PC-3 (cell line): ENCODE measurements at regions not wholly inside any gene's neighbourhood (a gene's known extent, or its start where the extent isn't known, plus 50 kb on each side); places are given as distances from the start of the nearest gene placed in this dataset.

ENCODE experiments used
- ATAC-seq: fragments of 200-7000 bp; cut with Tn5 transposase; 2 replicates; pipeline ENCODE4 v1.9.1; 2020; ENCODE audit warnings: mild to moderate bottlenecking, moderate library complexity
- BruUV-seq: library from RNA; stranded (reverse); fragments of 400-500 nt; replicated peaks from 2 replicates; lab custom pipeline; 2021; lab: Mats Ljungman, UMichigan
- CTCF ChIA-PET: fragments of 300-600 bp; sonication (Branson Sonifier 250); formaldehyde crosslinking; loops from one replicate; lab custom pipeline; 2022; ENCODE audit warnings: antibody characterized with exemption; lab: Charles Lee
- POLR2A ChIA-PET: fragments of 300-600 bp; sonication (Branson Sonifier 250); formaldehyde crosslinking; loops from one replicate; lab custom pipeline; 2022; ENCODE audit warnings: antibody characterized with exemption; ENCODE audit not compliant: unreplicated experiment; lab: Charles Lee
- DNase-seq: peaks from one replicate; pipeline ENCODE4 v3.0.0-alpha.2; 2015
- H2AFZ ChIP-seq: fragments of 300-600 bp; sonication (generic); 2 replicates; pipeline ENCODE4 v1.6.0; 2016; ENCODE audit warnings: antibody characterized with exemption, low read length
- H3F3A ChIP-seq: fragments of 300-600 bp; sonication (generic); one replicate; pipeline ENCODE4 v1.6.0; 2017; ENCODE audit warnings: antibody characterized with exemption, low read length, control low read depth, mild to moderate bottlenecking; ENCODE audit not compliant: unreplicated experiment
- H3K27ac ChIP-seq: fragments of 300-600 bp; sonication (generic); 2 replicates; pipeline ENCODE4 v1.5.1; 2016; ENCODE audit warnings: mild to moderate bottlenecking, low read length
- H3K27me3 ChIP-seq: fragments of 300-600 bp; sonication (generic); 2 replicates; pipeline ENCODE4 v1.6.1; 2016; ENCODE audit warnings: low read length, mixed read lengths
- H3K36me3 ChIP-seq: fragments of 300-600 bp; sonication (generic); 2 replicates; pipeline ENCODE4 v1.6.1; 2016; ENCODE audit warnings: low read depth, mixed run types, low read length, mixed read lengths
- H3K4me1 ChIP-seq: fragments of 300-600 bp; sonication (generic); 2 replicates; pipeline ENCODE4 v1.5.1; 2016; ENCODE audit warnings: low read length; ENCODE audit not compliant: insufficient read depth
- H3K4me2 ChIP-seq: fragments of 300-600 bp; sonication (generic); 2 replicates; pipeline ENCODE4 v1.6.0; 2016; ENCODE audit warnings: low read length
- H3K4me3 ChIP-seq: fragments of 300-600 bp; sonication (generic); 2 replicates; pipeline ENCODE4 v1.5.1; 2016; ENCODE audit warnings: mild to moderate bottlenecking, low read length, mixed read lengths
- H3K79me2 ChIP-seq: fragments of 300-600 bp; sonication (generic); 2 replicates; pipeline ENCODE4 v1.6.1; 2017; ENCODE audit warnings: low read length, mixed read lengths
- H3K9ac ChIP-seq: fragments of 300-600 bp; sonication (generic); 2 replicates; pipeline ENCODE4 v1.6.0; 2016; ENCODE audit warnings: mild to moderate bottlenecking, low read length
- H3K9me2 ChIP-seq: fragments of 300-600 bp; sonication (generic); replicated peaks from 2 replicates; pipeline ENCODE4 v1.6.1; 2016; ENCODE audit warnings: mixed run types, low read length, mixed read lengths
- H3K9me3 ChIP-seq: fragments of 300-600 bp; sonication (generic); 2 replicates; pipeline ENCODE4 v1.6.1; 2016; ENCODE audit warnings: low read length, mixed read lengths
- H4K20me1 ChIP-seq: fragments of 300-600 bp; sonication (generic); 2 replicates; pipeline ENCODE4 v1.6.1; 2016; ENCODE audit warnings: low read length, mixed read lengths
- EZH2 ChIP-seq: fragments of 300-600 bp; sonication (generic); IDR thresholded peaks from one replicate; pipeline ENCODE4 v1.6.1; 2017; ENCODE audit warnings: antibody characterized with exemption, mild to moderate bottlenecking, low read length; ENCODE audit not compliant: unreplicated experiment
- EZH2phosphoT487 ChIP-seq: fragments of 300-600 bp; sonication (generic); IDR thresholded peaks from 2 replicates; pipeline ENCODE4 v1.6.1; 2018; ENCODE audit warnings: mild to moderate bottlenecking, antibody characterized with exemption, low read length, borderline replicate concordance
- intact Hi-C: fragments of 100-400 bp; cut with micrococcal nuclease; formaldehyde crosslinking; loops from 2 replicates; pipeline ENCODE4 v1.9.0; 2023
- TF ChIP-seq, protein P1 (sequence below): fragments of 300-600 bp; sonication (generic); conservative IDR thresholded peaks from 2 replicates; pipeline ENCODE4 v1.5.1; 2017; ENCODE audit warnings: antibody characterized with exemption, low read depth, mild to moderate bottlenecking, low read length

DNA sequence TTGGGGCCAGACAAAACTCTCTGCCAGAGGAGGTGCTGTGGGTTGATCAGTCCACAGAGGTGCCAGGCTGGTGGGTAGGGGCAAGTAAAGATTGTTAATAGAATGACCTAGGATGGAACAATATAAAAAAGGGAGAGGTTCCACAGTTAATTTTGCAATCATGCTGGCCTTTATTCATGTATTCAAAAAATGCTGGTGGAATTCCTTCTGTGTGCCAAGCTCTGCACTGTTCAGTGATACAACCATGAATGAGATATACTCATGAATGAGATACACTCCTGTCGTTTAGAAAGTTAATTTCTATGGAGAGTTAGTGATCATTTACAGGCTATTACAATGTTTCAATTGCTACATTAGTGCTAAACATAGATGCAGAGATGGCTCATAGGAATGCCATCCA is 252.6 kb upstream of the RMST start:
- no peak for ATAC-seq
- no peak overlapping the region for H3K27ac ChIP-seq
- H3K4me1 ChIP-seq: no peaks in the 10 kb centered on the region
- H3K9me3 ChIP-seq: no peaks in the 10 kb centered on the region
- no peak overlapping the region for H2AFZ ChIP-seq
- no peaks in the 10 kb centered on the region for H3K79me2 ChIP-seq
- no TSS peak for BruUV-seq
- no peaks in the 10 kb centered on the region for H4K20me1 ChIP-seq
- TF ChIP-seq, protein P1, sequence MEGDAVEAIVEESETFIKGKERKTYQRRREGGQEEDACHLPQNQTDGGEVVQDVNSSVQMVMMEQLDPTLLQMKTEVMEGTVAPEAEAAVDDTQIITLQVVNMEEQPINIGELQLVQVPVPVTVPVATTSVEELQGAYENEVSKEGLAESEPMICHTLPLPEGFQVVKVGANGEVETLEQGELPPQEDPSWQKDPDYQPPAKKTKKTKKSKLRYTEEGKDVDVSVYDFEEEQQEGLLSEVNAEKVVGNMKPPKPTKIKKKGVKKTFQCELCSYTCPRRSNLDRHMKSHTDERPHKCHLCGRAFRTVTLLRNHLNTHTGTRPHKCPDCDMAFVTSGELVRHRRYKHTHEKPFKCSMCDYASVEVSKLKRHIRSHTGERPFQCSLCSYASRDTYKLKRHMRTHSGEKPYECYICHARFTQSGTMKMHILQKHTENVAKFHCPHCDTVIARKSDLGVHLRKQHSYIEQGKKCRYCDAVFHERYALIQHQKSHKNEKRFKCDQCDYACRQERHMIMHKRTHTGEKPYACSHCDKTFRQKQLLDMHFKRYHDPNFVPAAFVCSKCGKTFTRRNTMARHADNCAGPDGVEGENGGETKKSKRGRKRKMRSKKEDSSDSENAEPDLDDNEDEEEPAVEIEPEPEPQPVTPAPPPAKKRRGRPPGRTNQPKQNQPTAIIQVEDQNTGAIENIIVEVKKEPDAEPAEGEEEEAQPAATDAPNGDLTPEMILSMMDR: no peak
- no peak for TF ChIP-seq EZH2
- no peak for TF ChIP-seq EZH2phosphoT487
- no peaks in the 10 kb centered on the region for H3K9me2 ChIP-seq
- peaks cover 10% of the 10 kb centered on the region; the same call in 1 of the 2 replicates for H3K27me3 ChIP-seq
- H3F3A ChIP-seq: no peaks in the 10 kb centered on the region
- CTCF ChIA-PET: no interaction called here
- POLR2A ChIA-PET: no interaction called here
- H3K36me3 ChIP-seq: no peaks in the 10 kb centered on the region
- H3K4me3 ChIP-seq: no peak overlapping the region
- intact Hi-C loops: no loop called here
- DNase-seq: no peak
- H3K9ac ChIP-seq: no peak overlapping the region
- H3K4me2 ChIP-seq: no peak overlapping the region

DNA sequence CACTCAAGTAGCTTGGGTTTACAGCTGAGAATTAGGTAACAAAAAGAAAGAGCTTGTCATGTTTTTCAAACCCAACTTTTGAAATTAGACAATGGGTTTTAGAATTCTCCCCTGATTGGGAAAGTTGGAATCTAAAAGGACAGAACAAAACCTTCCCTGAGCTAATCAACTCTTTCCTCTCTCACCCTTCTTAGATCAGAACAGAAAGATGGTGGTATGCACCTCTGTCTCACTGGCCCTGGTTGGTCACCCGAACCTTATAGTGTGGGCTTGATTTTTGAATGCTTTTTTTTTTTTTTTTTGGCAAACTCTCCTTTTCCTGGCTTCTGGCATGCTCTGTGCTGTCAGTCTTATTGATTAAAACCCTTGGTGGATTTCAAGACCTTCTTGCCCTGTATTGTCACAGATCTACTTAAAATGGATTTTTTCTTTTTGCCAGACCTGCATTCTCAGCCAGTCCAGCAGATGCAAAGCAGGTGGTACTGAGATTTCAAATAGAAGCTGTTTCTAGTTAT is 251.1 kb upstream of the RMST start:
- no peaks in the 10 kb centered on the region for H3F3A ChIP-seq
- H3K9ac ChIP-seq: no peak overlapping the region
- no peak for ATAC-seq
- H3K4me2 ChIP-seq: no peak overlapping the region
- intact Hi-C loops: no loop called here
- no peak overlapping the region for H3K4me3 ChIP-seq
- H3K36me3 ChIP-seq: no peaks in the 10 kb centered on the region
- BruUV-seq: no TSS peak
- ChIA-PET CTCF (no interaction called here), POLR2A (no interaction called here)
- DNase-seq: no peak
- no peaks in the 10 kb centered on the region for H3K4me1 ChIP-seq
- no peaks in the 10 kb centered on the region for H3K9me2 ChIP-seq
- H3K79me2 ChIP-seq: no peaks in the 10 kb centered on the region
- no peaks in the 10 kb centered on the region for H4K20me1 ChIP-seq
- H3K27ac ChIP-seq: no peak overlapping the region
- no peak overlapping the region for H2AFZ ChIP-seq
- H3K27me3 ChIP-seq: peaks cover 23% of the 10 kb centered on the region; the same call in 1 of the 2 replicates
- TF ChIP-seq EZH2phosphoT487 (no peak), EZH2 (no peak)
- TF ChIP-seq, protein P1: no peak
- no peaks in the 10 kb centered on the region for H3K9me3 ChIP-seq

DNA sequence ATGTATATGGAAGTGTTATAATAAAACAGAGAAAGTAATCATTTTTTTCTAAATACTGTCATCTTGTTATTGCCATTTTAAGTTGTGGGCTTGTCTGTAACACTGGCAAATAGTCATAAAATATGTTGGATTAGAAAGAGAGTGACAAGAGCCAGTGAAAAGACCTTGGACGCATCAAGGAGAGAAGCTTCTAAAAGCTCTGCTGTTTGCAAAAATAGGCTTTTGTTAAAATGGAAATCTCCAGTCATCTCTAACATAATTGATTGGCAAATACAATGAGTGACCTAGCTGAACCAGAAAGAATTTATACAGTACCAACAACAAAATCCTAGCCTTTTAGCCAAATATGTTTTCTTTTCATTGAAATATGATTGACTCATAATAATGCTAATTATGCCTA is 245.8 kb upstream of the RMST start:
- no peaks in the 10 kb centered on the region for H3K36me3 ChIP-seq
- ATAC-seq (no peak), DNase-seq (no peak)
- intact Hi-C loops: no loop called here
- no TSS peak for BruUV-seq
- TF ChIP-seq, protein P1: no peak
- no peak for TF ChIP-seq EZH2
- no peak for TF ChIP-seq EZH2phosphoT487
- POLR2A ChIA-PET: no interaction called here
- CTCF ChIA-PET: no interaction called here
- H3K27ac ChIP-seq: no peak overlapping the region
- H2AFZ ChIP-seq: no peak overlapping the region
- no peaks in the 10 kb centered on the region for H3F3A ChIP-seq
- H3K79me2 ChIP-seq: no peaks in the 10 kb centered on the region
- no peak overlapping the region for H3K9ac ChIP-seq
- H3K9me3 ChIP-seq: no peaks in the 10 kb centered on the region
- no peaks in the 10 kb centered on the region for H3K4me1 ChIP-seq
- no peaks in the 10 kb centered on the region for H4K20me1 ChIP-seq
- no peak overlapping the region for H3K4me2 ChIP-seq
- no peak overlapping the region for H3K4me3 ChIP-seq
- H3K9me2 ChIP-seq: no peaks in the 10 kb centered on the region
- H3K27me3 ChIP-seq: peaks cover 38% of the 10 kb centered on the region
